Activated naive CD4-positive, alpha-beta T cell treated with anti-CD3 and anti-CD28 coated beads, Interleukin-2, amount 50 U/mL, for 72 hours (primary cell): ENCODE measurements at regions not wholly inside any gene's neighbourhood (a gene's known extent, or its start where the extent isn't known, plus 50 kb on each side); places are given as distances from the start of the nearest gene placed in this dataset.

Source experiments
- ATAC-seq, 2 donors: fragments of 150-1000 bp; cut with Tn5 transposase; 2 replicates each; pipeline ENCODE4 v1.10.0; 2021; ENCODE audit warnings: mild to moderate bottlenecking in 2 of 2, moderate library complexity in 2 of 2
- DNase-seq, 2 donors: peaks; one replicate each; pipeline ENCODE4 v3.0.0; 2021 to 2022; ENCODE audit warnings: low spot score in 2 of 2
- H3K27ac Mint-ChIP-seq, 2 donors: one replicate each; pipeline ENCODE4 v1.8.0; 2022; ENCODE audit warnings: mild to moderate bottlenecking in 2 of 2, mixed read lengths in 2 of 2
- H3K36me3 Mint-ChIP-seq, 2 donors: one replicate each; pipeline ENCODE4 v1.8.0; 2022; ENCODE audit warnings: mixed read lengths in 2 of 2
- H3K9me3 Mint-ChIP-seq, 2 donors: one replicate each; pipeline ENCODE4 v1.8.0; 2022; ENCODE audit warnings: mixed read lengths in 2 of 2

- H3K9me3 Mint-ChIP-seq = no peaks in the 10 kb centered on the region
Observed at GRCh38 chr2:173663835-173664512, 301.2 kb downstream of the SP3 start.

GRCh38 chr2:173664513-173664910 lies 300.7 kb downstream of the SP3 start:
- no peaks in the 10 kb centered on the region for H3K36me3 Mint-ChIP-seq
- H3K9me3 Mint-ChIP-seq = no peaks in the 10 kb centered on the region
- ATAC-seq (no peak), DNase-seq (no peak)
- H3K27ac Mint-ChIP-seq = no peak overlapping the region

More at GRCh38 chr2:173663835-173664512, 301.2 kb downstream of the SP3 start:
- ATAC-seq (no peak), DNase-seq (no peak)
- H3K36me3 Mint-ChIP-seq = no peaks in the 10 kb centered on the region
- H3K27ac Mint-ChIP-seq = no peak overlapping the region

GRCh38 chr2:173666171-173666888 lies 298.8 kb downstream of the SP3 start:
- ATAC-seq = no peak
- no peaks in the 10 kb centered on the region for H3K36me3 Mint-ChIP-seq
- DNase-seq = no peak
- H3K9me3 Mint-ChIP-seq = no peaks in the 10 kb centered on the region
- H3K27ac Mint-ChIP-seq = no peak overlapping the region

- DNase-seq = no peak
- Mint-ChIP-seq H3K36me3 (no peaks in the 10 kb centered on the region), H3K27ac (no peak overlapping the region), H3K9me3 (no peaks in the 10 kb centered on the region)
- ATAC-seq = no peak
Observed at GRCh38 chr2:173667014-173667413, 298.2 kb downstream of the SP3 start.

- DNase-seq (no peak), ATAC-seq (no peak)
- H3K36me3 Mint-ChIP-seq = no peaks in the 10 kb centered on the region
- H3K27ac Mint-ChIP-seq = no peak overlapping the region
- H3K9me3 Mint-ChIP-seq = no peaks in the 10 kb centered on the region
Observed at GRCh38 chr2:173667415-173667814, 297.8 kb downstream of the SP3 start.

GRCh38 chr2:173669271-173669853 lies 295.8 kb downstream of the SP3 start:
- DNase-seq = no peak
- Mint-ChIP-seq H3K9me3 (no peaks in the 10 kb centered on the region), H3K27ac (no peak overlapping the region), H3K36me3 (no peaks in the 10 kb centered on the region)
- no peak for ATAC-seq

- no peaks in the 10 kb centered on the region for H3K9me3 Mint-ChIP-seq
- H3K27ac Mint-ChIP-seq = no peak overlapping the region
- ATAC-seq = no peak
- no peaks in the 10 kb centered on the region for H3K36me3 Mint-ChIP-seq
- DNase-seq = no peak
Observed at GRCh38 chr2:173669888-173670287, 295.3 kb downstream of the SP3 start.

- Mint-ChIP-seq H3K9me3 (peaks cover 0 to 3% of the 10 kb centered on the region in 2 donors), H3K36me3 (no peaks in the 10 kb centered on the region), H3K27ac (no peak overlapping the region)
- DNase-seq (no peak), ATAC-seq (no peak)
Observed at GRCh38 chr2:173672573-173673340, 292.4 kb downstream of the SP3 start.

- Mint-ChIP-seq H3K9me3 (peaks cover 0 to 3% of the 10 kb centered on the region in 2 donors), H3K27ac (no peak overlapping the region), H3K36me3 (no peaks in the 10 kb centered on the region)
- no peak for DNase-seq
- no peak for ATAC-seq
Observed at GRCh38 chr2:173673640-173674039, 291.5 kb downstream of the SP3 start.

- Mint-ChIP-seq H3K27ac (no peak overlapping the region), H3K9me3 (peaks cover 0 to 3% of the 10 kb centered on the region in 2 donors), H3K36me3 (no peaks in the 10 kb centered on the region)
- ATAC-seq (no peak), DNase-seq (no peak)
Observed at GRCh38 chr2:173676647-173677046, 288.5 kb downstream of the SP3 start.

- DNase-seq (no peak), ATAC-seq (no peak)
- peaks cover 0 to 3% of the 10 kb centered on the region in 2 donors for H3K9me3 Mint-ChIP-seq
- H3K36me3 Mint-ChIP-seq = no peaks in the 10 kb centered on the region
- no peak overlapping the region for H3K27ac Mint-ChIP-seq
Observed at GRCh38 chr2:173678186-173678585, 287.0 kb downstream of the SP3 start.

GRCh38 chr2:173680574-173680973 lies 284.6 kb downstream of the SP3 start:
- no peak for ATAC-seq
- H3K9me3 Mint-ChIP-seq = peaks cover 0 to 3% of the 10 kb centered on the region in 2 donors
- no peak overlapping the region for H3K27ac Mint-ChIP-seq
- no peak for DNase-seq
- H3K36me3 Mint-ChIP-seq = no peaks in the 10 kb centered on the region

- H3K27ac Mint-ChIP-seq = no peak overlapping the region
- ATAC-seq = no peak
- DNase-seq = no peak
- H3K9me3 Mint-ChIP-seq = no peaks in the 10 kb centered on the region
- no peaks in the 10 kb centered on the region for H3K36me3 Mint-ChIP-seq
Observed at GRCh38 chr2:173681881-173682650, 283.1 kb downstream of the SP3 start.

GRCh38 chr2:173684896-173685459 lies 280.2 kb downstream of the SP3 start:
- no peaks in the 10 kb centered on the region for H3K36me3 Mint-ChIP-seq
- DNase-seq (no peak), ATAC-seq (no peak)
- H3K27ac Mint-ChIP-seq = no peak overlapping the region
- H3K9me3 Mint-ChIP-seq = no peaks in the 10 kb centered on the region

GRCh38 chr2:173690349-173690748 lies 274.8 kb downstream of the SP3 start:
- Mint-ChIP-seq H3K36me3 (no peaks in the 10 kb centered on the region), H3K9me3 (no peaks in the 10 kb centered on the region), H3K27ac (no peak overlapping the region)
- ATAC-seq = no peak
- DNase-seq = no peak

- no peaks in the 10 kb centered on the region for H3K9me3 Mint-ChIP-seq
- H3K36me3 Mint-ChIP-seq = no peaks in the 10 kb centered on the region
- DNase-seq (no peak), ATAC-seq (no peak)
- H3K27ac Mint-ChIP-seq = no peak overlapping the region
Observed at GRCh38 chr2:173692068-173692467, 273.1 kb downstream of the SP3 start.
